GM18499 (cell line): ENCODE measurements at regions not wholly inside any gene's neighbourhood (a gene's known extent, or its start where the extent isn't known, plus 50 kb on each side); places are given as distances from the start of the nearest gene placed in this dataset.
"Not testable (repeated sequence)": the region's sequence is repeated elsewhere in the genome, so short reads cannot be mapped to it uniquely, and the experiment has no call there.

Source experiments
- ATAC-seq: cut with Tn5 transposase; IDR thresholded peaks from one replicate; pipeline ENCODE4 v1.9.1; 2021; ENCODE audit warnings: moderate number of reproducible peaks; ENCODE audit not compliant: insufficient read depth, unreplicated experiment

DNA sequence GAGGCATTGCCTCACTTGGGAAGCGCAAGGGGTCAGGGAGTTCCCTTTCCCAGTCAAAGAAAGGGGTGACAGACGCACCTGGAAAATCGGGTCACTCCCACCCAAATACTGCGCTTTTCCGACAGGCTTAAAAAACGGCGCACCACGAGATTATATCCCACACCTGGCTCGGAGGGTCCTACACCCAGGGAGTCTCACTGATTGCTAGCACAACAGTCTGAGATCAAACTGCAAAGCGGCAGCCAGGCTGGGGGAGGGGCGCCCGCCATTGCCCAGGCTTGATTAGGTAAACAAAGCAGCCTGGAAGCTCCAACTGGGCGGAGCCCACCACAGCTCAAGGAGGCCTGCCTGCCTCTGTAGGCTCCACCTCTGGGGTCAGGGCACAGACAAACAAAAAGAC, 1014.7 kb downstream of the FSCB start:
- not testable (repeated sequence) for ATAC-seq

- no peak for ATAC-seq
These were observed 1023.7 kb downstream of the FSCB start for GRCh38 chr14:43483415-43483814.

DNA sequence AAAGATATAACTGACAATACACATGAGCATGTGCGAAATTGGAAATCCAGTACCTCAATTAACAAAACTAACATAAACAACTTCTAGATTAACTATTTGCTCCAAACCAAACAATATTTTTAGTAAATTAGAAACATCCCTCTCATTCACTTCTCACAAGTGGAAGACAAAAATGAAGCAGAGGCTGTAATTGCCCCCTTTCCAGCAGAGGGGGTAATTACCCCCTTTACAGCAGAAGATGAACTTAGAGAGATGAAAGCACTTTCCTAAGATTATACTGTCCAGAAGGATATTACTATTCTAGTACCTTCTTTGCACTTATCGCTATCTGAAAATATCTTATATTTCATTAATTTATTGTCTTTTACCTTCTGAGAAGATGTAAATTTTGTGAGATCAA, 1025.2 kb downstream of the FSCB start:
- no peak for ATAC-seq

DNA sequence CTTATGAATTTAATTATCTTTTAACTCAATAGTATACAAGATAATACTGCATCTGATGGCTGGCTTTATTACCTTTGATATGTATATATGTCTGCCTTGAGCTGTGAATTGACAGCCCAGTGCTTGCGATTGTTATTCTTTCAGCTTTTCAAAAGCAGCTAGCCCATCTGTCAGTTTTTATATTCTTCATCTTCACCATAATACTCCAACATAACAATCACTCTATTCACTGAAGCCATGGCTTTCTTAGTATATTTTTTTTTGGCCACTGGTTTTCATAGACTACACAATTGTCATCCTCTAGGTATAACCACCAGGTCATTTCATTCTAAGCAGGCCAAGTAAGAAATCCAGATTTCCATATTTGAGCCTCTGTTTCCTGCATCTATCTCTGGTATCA, 1026.1 kb downstream of the FSCB start:
- no peak for ATAC-seq

- no peak for ATAC-seq
These were observed 1027.4 kb downstream of the FSCB start for GRCh38 chr14:43479596-43480195.

GRCh38 chr14:43476822-43477221, 1030.3 kb downstream of the FSCB start:
- ATAC-seq = no peak

DNA sequence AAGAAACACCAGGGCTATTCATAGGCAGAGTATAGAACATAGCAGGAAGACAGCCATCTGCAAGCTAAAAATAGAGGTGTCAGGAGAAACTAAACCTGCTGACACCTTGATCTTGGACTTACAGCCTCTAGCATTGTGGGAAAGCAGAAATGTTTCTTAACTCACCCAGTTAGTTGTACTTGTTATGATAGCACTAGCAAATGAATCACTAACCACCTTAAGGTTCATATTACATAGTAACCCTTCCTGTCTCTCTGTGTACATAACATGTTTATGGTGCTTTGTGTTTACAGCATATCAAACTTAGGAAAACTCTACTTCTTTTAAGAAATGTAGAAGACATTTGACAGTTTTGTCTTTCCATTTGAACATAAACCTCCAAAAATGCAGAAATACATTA, 1031.3 kb downstream of the FSCB start:
- ATAC-seq = no peak

DNA sequence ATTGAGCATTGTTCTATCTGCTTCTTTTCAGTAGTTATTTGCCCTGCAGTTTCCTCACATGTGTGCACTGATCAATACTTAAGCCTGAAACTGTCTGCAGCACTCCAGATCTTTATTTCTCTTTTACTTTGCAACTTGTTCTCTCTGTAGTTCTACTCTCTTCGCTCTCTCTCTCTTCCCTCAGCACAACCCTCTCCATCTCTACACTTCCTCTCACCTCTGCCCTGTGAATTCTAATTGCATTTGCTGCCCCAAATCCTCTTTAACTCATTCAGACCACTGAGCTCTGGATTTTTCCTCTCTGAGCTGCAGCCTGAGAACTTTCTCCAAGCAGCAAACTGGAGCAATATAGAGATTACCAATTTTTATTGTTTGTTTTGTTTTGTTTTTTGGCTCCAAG, 1035.5 kb downstream of the FSCB start:
- no peak for ATAC-seq

- ATAC-seq = no peak
These were observed 1042.1 kb downstream of the FSCB start for GRCh38 chr14:43464968-43465367.

DNA sequence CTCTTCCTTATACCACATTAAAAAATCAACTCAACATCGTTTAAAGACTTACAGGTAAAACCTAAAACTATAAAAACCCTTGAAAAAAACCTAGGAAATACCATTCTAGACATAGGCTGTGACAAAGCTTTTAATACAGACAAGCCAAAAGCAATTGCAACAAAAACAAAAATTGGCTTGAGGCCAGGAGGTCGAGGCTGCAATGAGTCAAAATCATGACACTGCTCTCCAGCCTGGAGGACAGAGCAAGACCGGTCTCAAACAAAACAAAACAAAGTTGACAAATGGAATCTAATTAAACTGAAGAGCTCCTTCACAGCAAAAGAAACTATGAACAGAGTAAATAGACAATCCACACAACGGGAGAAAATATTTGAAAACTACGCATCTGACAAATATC, 1057.8 kb downstream of the FSCB start:
- no peak for ATAC-seq

- no peak for ATAC-seq
These were observed 1069.0 kb downstream of the FSCB start for GRCh38 chr14:43438056-43438455.

DNA sequence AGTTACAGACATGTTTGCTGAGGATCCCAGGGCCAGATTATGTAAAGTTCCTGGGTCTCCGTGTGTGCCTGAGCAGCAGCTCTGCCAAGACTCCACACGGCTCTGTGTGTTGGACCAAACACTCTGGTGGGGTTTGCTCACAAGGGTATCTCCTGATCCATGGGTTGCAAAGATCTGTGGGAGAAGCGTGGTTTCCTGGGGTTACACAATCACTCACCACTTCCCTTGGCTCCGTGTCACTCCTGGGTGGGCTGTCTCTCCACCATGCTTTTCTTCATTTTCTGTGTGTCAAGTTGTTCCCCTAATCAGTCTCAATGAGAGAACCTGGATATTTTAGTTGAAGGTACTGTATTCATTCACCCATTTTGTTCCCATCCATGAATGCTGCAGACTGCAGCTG, 1088.8 kb downstream of the FSCB start:
- ATAC-seq = no peak

DNA sequence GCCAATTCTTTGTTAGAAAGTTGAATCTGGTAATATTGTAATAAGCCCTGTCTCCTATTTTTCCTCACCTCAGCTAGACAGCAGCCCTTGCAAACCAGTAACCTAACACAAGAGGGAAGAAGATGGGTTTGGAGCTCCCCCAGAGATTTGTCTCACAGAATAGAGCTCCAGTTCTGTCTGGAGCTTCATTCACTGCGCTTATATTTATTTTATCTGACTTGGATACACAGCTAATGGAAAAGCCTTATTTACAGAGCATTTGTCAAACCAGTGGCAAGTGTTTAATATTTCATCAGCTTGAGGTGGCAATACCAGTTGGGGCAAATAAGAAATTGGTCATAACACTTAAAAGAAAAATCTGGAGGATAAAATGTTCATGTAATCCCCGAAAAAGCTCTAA, 1094.0 kb downstream of the FSCB start:
- ATAC-seq = no peak

DNA sequence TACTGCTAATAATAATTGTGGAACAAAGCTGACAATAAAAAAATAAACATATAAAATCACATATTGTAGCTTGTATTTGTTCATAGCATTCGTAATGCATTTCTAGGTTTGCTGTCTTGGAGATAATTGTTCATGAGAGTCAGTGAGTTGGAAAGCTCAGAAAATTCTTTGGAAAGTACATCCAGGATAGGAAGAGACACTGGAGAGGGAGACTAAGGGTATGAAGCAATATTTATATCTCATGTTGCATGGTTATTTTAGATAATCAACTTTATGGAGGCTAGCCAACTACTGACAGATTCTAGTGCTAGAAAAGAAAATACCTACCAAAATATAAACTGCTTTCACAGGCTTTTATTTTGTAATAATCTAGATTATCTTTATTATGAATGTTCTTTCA, 1095.2 kb downstream of the FSCB start:
- ATAC-seq = no peak

- ATAC-seq = no peak
These were observed 1096.5 kb downstream of the FSCB start for GRCh38 chr14:43410631-43411030.

DNA sequence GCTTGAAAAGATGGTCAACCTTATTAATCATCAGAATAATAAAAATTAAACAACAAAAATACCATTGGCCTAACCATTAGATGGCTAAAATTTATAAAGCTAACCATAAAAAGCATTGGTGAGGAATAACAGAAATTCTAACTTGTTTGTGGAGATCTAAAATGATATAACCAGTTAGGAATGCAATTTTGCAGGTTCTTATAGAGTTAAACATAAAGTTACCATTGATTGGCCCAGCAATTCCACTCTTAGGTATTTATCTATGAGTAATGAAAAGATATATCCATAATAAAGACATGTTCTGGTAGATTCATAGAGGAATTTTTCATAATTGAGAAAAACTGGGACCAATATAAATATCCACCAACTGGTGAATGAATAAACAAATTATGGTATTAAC, 1098.6 kb downstream of the FSCB start:
- ATAC-seq = no peak

GRCh38 chr14:43407706-43408105, 1099.4 kb downstream of the FSCB start:
- no peak for ATAC-seq

DNA sequence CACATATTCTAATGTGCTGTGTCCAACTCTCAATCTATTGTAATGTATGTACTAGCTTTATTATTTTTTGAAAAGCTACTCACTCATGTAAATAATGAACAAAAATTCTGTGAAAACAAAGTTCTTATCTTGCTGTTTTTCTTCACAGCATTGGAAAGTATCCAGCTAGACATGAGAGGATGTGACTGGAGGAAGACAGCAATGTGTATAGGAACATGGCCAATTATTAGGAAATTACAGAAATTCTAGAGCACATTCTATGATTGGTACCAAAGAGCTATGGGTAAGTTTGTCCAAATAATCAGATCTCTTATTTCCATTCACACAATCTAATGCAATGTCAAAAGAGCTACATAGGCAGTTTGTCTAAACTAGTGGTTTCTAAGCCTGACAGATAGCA, 1100.2 kb downstream of the FSCB start:
- no peak for ATAC-seq

DNA sequence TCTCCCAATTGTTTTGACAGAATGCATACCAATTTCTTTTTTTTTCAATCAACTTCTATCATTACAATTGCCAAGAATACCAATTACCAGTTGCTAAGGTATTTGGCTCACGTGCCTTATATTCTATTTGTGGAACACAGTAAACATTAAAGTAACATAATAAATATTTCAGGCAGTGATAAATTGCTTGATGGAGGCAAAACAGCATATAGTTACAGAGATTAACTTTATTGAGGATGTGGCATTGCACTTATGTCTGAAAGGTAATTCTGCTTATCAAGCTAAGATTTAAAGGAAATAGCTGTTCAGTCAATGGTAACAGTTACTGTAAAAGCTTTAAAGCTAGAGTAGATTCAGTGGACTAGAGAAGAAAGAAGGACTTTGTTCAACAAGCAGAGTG, 1107.8 kb downstream of the FSCB start:
- no peak for ATAC-seq

GRCh38 chr14:43370565-43370896, 1136.6 kb downstream of the FSCB start:
- not testable (repeated sequence) for ATAC-seq

GRCh38 chr14:43369710-43370564, 1137.1 kb downstream of the FSCB start:
- no peak for ATAC-seq

- ATAC-seq = no peak
These were observed 1144.5 kb downstream of the FSCB start for GRCh38 chr14:43362586-43362985.
